HEK293 (cell line): ENCODE measurements at regions not wholly inside any gene's neighbourhood (a gene's known extent, or its start where the extent isn't known, plus 50 kb on each side); places are given as distances from the start of the nearest gene placed in this dataset.

Experiments used
- CTCF ChIP-seq: fragments of 450-650 bp; formaldehyde crosslinking; IDR thresholded peaks from 2 replicates; pipeline ENCODE4 v1.5.1; 2016; ENCODE audit warnings: missing biosample characterization, missing genetic modification characterization
- HOXA7 ChIP-seq: sonication (generic); formaldehyde crosslinking; IDR thresholded peaks from 2 replicates; pipeline ENCODE4 v1.8.1; 2022; ENCODE audit warnings: missing genetic modification reagents, borderline replicate concordance
- PRDM1 ChIP-seq: fragments of 450-650 bp; formaldehyde crosslinking; IDR thresholded peaks from 2 replicates; pipeline ENCODE4; 2016; ENCODE audit warnings: missing biosample characterization, missing genetic modification characterization
- ZFP69B ChIP-seq: fragments of 450-650 bp; formaldehyde crosslinking; IDR thresholded peaks from 2 replicates; pipeline ENCODE4 v1.5.1; 2016; ENCODE audit warnings: missing biosample characterization, missing genetic modification characterization
- ZNF121 ChIP-seq: fragments of 450-650 bp; formaldehyde crosslinking; IDR thresholded peaks from 2 replicates; pipeline ENCODE4 v1.5.1; 2016; ENCODE audit warnings: missing biosample characterization, missing genetic modification characterization
- ZNF335 ChIP-seq: fragments of 450-650 bp; formaldehyde crosslinking; conservative IDR thresholded peaks from 2 replicates; pipeline ENCODE4 v1.5.1; 2016; ENCODE audit warnings: missing biosample characterization, missing genetic modification characterization
- ZNF585B ChIP-seq: fragments of 450-650 bp; formaldehyde crosslinking; IDR thresholded peaks from 2 replicates; pipeline ENCODE4 v1.5.1; 2016; ENCODE audit warnings: missing biosample characterization, missing genetic modification characterization
- ZNF654 ChIP-seq: fragments of 450-650 bp; formaldehyde crosslinking; IDR thresholded peaks from 2 replicates; pipeline ENCODE4 v1.5.1; 2016; ENCODE audit warnings: low read depth, missing biosample characterization, missing genetic modification characterization
- ZNF707 ChIP-seq: fragments of 450-650 bp; formaldehyde crosslinking; IDR thresholded peaks from 2 replicates; pipeline ENCODE4 v1.5.1; 2016; ENCODE audit warnings: missing biosample characterization, missing genetic modification characterization
- TF ChIP-seq, protein P1 (sequence below): fragments of 450-650 bp; formaldehyde crosslinking; IDR thresholded peaks from 2 replicates; pipeline ENCODE4 v1.5.1; 2016; ENCODE audit warnings: missing biosample characterization, missing genetic modification characterization

- TF ChIP-seq ZNF335 (tag by site-specific recombination) = no peak
- TF ChIP-seq CTCF (tag by site-specific recombination) = no peak
- TF ChIP-seq ZNF707 = no peak
- no peak for TF ChIP-seq PRDM1 (tag by site-specific recombination)
- TF ChIP-seq, protein P1, sequence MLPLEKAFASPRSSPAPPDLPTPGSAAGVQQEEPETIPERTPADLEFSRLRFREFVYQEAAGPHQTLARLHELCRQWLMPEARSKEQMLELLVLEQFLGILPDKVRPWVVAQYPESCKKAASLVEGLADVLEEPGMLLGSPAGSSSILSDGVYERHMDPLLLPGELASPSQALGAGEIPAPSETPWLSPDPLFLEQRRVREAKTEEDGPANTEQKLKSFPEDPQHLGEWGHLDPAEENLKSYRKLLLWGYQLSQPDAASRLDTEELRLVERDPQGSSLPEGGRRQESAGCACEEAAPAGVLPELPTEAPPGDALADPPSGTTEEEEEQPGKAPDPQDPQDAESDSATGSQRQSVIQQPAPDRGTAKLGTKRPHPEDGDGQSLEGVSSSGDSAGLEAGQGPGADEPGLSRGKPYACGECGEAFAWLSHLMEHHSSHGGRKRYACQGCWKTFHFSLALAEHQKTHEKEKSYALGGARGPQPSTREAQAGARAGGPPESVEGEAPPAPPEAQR = no peak
- TF ChIP-seq ZNF654 (tag by site-specific recombination) = no peak
- no peak for TF ChIP-seq HOXA7 (CRISPR knock-in tag)
- no peak for TF ChIP-seq ZNF121 (tag by site-specific recombination)
- TF ChIP-seq ZFP69B = no peak
- no peak for TF ChIP-seq ZNF585B (tag by site-specific recombination)
Observed at GRCh38 chr4:159538556-159538955, 435.7 kb downstream of the RAPGEF2 start.
